GM18507 (cell line): ENCODE measurements at regions not wholly inside any gene's neighbourhood (a gene's known extent, or its start where the extent isn't known, plus 50 kb on each side); places are given as distances from the start of the nearest gene placed in this dataset.

Experiments
- DNase-seq: peaks from one replicate; pipeline ENCODE4 v3.0.0; 2011; ENCODE audit warnings: low read depth; ENCODE audit not compliant: insufficient read length; ENCODE audit errors: extremely low spot score
- FAIRE-seq: peaks from 2 replicates; lab custom pipeline; 2011; peaks lifted over from hg19 to GRCh38; lab: Jason Lieb, UNC

DNA sequence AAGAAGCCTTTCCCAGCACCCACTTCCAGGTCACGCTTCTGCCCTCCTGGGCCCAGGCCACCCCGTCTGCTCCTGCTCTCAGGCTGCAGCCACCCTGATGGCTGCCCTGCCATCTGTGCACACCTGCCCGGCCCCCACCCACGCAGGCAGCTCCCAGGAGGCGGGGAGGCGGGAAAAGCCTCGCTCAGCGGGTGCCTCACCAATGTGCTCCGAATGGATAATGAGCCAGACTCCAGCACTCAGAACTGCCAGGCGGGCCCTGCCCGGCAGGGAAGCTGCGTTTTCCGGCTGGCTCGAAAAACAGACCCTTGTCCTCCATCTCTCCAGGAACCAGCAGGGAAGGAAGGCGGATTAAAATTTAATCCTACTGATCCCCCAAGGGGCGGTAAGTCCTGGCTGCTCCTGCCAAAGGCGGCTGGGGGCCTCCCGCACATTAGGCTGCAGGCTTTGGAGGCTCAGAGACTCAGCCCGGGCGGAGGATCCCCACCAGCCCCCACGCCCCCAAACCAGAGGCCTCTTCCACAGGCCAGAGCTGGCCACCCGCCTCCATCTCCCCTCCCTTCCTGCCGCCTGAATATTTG lies 104.0 kb downstream of the NCOR2 start:
- DNase-seq (no peak), FAIRE-seq (no peak)

DNA sequence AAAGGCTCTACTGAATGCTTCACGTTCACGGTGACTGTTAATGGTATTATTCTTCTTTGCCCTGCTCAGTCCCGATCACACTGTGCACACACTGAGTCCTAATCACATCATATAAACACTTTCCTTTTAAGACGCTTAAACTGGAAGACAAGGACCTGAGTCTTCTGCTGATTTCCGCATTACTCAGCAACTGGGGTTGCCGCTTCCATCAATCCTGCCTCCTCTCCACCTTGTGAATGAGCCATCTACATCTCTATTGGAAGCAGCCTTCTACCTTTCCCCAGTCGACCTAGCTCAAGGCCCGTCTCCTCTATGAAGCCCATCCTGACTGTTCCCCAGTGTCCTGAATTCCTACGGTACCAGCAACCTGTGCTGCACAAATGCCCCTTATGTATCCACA lies 104.7 kb downstream of the NCOR2 start:
- DNase-seq (no peak), FAIRE-seq (no peak)

DNA sequence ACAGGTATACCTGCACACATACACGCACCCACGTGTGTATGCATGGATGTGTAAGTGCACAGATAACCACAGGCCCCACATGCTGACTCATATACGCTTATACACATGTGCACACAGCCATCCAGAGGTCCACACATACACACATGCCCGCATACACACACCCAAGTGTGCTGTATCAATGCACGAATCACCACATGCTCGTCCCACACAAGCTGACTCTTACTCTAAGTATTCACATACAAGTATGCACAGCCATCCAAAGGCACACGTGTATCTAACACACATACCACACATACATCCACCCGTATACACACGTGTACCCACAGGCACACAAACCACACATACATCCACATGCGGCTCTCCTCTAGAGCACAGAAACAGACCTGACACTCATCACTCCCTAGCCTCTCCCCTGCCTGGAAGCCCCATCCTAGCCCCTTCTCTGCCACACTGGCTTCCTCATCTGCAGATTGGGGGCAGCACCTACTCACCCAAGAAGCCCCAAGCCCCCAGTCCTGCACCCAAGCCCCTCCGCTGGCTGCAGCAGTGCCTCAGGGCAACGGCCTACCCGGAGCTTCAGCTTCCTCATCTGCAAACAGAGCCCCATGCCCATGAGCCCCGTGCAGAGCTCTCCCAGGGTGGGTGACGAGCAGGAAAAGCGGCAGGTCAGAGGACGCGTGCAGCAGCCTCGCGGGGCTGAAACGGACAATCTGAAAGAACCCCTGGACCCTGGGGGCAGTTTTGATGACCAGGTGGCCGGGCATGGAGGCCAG lies 105.4 kb downstream of the NCOR2 start:
- DNase-seq (no peak), FAIRE-seq (no peak)

DNA sequence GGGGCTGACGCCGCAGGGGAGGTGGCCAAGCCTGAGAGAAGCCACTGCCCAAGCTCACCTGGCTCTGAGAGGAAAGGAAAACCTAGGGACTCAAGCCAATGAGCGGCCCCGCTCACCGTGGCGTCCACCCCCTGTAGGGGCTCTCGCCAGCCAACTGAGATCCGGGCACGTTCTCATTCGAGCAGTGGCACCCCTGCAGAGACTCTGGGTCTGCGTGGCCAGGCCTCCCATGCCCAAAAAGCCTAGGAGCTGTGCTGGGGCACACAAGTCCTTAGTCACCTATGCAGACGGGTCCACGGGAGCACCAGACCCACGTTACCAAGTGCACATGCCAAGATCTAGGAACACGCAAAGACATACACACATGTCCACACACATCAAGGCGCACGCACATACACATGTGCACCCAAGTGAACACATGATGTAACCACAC lies 106.2 kb downstream of the NCOR2 start:
- FAIRE-seq (no peak), DNase-seq (no peak)

DNA sequence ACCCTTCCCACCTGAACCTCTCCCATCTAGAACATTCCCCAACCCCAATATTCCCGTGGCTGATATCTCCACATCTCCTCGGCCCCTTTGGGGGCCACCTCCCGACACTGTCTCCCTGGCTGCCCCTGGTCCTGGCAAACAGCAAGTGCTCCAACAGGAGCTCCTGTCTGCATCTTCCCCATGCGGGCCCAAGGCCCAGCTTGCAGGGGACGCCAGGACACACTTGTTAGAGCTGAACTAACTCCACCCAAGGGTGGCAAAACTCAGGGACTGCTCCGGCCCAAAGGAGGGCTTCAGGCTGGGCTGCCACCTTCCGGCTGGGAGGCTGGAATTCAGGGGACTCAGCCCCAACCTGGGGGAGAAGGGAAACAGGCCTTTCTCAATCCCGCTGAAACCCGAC lies 106.6 kb downstream of the NCOR2 start:
- DNase-seq (no peak), FAIRE-seq (no peak)

DNA sequence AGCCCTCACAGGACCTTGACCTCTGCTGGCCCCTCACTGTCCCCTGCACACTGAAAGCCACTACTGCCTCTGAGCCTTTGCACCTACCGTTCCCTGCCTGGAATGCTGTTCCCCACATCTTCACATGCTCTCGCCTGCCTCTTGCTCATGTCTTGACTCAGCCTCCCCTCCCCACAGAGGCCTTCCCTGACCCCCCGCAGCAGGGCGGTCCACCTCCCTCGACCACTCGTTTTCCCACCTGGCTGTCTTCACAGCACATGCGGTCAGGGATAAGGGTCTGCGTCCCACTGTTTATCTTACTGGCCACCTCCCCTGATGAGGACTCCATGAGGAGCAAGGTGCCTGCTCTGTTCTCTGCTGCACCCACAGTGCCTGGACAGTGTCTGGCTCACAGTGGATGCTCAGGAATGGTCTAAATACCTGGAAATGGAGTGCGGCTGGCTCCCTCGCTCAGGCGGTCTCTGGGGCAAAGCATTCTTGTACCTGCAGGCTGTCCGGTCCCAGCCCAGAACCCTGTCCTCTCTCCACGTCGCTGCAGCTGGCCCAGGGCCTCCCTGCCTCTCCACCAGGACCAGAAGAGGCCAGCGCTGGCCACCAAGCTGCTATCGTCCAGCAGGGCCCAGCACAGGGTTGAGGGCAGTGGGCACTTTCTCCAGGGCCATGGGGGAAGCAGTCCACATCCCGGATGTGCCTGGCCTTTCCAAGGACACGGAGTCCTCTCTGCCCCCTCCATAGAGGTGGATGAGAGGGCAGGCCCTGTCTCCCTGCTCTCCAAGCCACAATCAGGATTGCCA lies 107.4 kb downstream of the NCOR2 start:
- FAIRE-seq, result no peak
- no peak for DNase-seq

DNA sequence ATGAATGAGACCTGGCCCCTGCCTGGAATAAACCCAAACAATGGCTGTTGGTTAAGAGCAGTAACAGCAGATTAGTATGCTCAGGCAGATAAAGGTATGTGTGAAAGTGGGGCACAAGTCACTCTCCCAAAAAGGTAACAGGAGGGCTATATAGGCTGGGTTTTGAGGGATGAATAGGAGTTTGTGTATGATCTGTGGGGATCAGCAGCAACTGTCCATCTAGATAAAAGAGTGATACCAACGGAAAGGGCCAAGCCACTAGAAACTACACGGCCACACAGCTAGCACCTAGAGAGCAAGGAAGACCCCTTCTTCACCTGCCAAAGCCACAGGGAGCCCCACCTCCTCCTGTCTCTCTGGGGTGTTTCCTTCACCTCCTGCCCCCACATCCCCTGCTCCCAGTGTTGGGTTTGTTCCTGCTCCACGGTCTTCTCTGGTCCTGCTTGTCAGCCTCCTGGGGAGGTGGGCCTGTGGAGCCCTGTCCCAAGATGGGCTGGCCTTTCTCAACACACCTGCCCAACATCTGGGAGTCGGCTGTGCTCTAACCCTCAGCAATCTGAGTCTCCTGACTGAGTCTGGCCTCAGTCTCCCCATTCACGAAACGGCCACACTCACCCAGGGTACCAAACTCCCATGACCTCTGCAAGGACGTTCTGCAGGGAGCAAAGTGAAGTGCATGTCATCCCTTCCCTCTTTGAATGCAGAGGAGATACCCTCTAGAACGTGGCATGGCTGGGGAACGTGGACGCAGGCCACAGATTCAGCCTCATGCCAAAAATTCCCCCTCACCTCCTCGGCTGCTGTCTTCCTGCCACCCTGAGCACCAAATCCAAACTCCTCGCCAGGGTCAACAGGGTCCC lies 108.2 kb downstream of the NCOR2 start:
- FAIRE-seq, result no peak

DNA sequence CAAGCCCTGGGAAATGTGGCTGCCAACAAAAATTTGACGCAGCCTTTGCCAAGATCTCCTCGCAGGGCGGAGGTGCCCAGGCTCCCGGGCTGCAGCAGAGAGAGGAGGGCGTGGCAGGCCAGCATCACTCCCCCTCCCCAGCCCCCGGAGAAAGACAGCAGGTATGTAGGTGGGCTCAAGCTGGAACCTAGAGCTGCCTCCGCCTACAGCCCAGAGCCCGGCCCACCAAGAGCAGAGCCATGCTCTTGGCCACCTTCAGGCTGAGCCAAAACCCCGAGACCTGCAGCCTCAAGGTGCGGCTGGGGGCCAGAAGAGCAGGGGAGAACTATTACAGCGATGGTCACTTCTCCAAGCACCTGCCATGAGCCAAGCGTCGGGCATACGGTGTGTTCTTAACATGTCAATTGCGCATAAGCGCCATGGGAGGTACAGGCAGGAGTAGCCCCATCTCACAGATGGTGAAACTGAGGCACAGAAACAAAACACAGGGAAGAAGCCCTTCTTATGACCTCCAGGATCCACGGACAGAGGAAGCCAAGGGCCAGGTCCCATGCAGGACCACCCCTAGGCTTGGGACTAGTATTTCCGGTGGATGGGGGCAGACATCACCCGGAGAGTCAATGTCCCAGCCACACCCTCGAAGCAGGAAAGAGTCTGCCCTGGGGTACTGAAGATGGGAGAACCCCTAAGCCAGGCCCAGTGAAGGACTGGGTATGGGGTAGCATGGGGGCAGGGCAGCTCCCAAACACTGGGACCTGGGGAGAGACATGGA lies 109.0 kb downstream of the NCOR2 start:
- no peak for FAIRE-seq
- no peak for DNase-seq

More for the DNA sequence above, 108.2 kb downstream of the NCOR2 start:
- no peak for DNase-seq

DNA sequence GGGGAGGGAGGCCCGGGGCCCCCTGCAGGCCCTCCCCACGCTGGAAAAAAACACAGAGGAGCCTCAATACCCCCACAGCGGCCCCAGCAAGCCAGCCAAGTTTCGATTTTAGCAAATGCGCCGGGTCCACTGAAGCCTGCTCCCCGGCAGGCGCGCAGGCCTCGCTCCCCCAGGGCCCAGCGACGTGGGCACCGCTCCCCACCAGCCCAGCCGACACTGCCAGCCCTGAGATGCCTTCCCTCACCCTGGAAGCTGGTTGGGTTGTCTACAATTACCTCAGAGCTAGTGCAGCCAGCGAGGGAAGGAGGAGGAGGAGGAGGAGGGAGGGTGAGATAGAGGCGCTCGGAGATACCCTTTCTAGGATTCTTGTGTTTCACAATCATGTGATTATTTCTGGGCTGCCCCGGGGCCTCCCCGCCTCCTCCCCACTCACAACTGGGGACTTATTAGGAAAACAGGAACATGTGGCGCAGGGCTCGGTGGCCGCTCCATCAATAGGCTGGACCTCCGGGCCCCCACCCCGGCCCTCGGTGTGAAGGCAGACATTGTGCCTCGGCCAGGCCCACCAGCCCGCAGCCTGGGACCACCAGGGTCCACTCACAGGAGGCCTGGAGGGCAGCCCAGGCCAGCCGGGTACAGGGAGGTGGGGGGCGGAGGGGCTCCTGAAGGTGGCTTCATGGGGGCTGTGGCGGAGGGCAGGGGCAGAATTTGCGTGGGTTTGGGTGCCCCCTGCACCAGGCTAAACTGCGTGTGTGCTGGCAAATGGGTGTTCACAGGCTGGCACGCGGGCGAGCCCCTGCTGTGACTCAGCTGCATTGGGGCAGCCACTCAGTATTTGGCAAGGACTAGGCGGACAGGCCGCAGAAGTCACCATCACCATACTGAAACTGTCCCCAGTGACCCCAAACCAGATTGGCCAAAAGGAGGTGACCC lies 109.9 kb downstream of the NCOR2 start:
- DNase-seq, result no peak
- peak; percentile 89 for FAIRE-seq

DNA sequence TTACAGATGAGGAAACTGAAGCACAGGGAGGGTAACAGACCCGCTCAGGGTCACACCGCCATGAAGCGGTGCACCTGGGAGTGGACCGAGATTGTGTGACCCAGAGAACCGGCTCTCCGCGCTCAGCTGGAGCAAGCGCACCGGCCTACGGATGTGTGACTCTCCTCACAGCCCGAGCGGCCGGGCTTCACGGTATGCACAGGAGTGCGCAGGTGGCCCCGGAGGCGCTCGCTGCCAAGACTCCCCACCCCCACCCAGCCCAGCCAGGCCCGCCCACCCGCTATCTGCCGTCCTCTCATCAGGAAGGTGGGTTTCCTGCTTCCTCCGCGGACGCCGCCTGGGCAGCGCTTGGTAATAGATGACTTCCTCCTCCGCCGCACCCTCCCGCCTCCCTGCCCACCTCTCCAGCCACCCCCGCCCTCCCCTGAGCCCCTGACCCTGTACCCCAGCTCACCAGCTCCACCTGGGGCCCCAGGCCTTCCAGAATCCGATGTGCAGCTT lies 110.7 kb downstream of the NCOR2 start:
- FAIRE-seq (no peak), DNase-seq (no peak)

DNA sequence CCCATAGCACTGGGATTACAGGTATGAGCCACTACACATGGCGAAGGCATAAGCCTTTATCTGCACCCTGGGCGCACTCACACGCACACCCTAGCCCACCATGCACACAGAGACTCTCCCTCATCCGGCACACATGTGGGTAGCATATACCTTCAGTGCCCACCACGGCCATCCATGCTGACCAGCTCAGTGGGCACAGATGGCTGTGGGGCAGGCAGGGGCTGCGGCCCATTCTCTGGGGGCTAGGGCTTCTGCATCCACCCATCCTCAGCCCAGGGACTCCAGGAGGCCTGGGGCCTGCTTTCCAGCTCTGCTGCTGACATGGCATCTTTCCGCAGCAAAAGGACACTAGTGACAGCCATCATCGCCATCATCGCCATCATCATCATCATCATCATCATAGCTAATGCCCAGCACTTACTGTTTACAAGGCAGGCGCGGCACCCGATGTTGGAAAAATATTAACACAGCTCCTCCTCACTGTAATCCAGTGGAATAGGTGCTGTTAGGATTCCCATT lies 111.2 kb downstream of the NCOR2 start:
- DNase-seq (no peak), FAIRE-seq (peak; percentile 35)

DNA sequence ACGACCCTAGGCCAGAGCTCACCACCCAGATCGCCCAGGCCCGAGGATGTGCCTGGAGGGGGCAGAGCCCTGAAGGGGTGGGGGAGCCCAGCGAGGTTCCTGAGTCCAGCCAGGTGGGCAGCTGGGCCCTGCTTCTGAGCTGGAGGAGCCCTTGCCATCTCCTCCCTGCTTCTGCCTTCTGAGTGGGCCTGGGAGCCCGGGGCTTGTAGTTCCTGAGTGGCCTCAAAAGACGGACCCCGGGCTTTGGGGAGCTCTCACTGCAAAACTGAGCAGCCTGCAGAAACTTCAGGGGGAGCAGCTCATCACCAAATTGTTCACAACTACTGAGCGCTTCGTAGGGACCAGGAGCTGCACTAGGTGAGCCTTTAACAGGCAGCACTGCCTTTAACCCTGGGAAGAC lies 112.1 kb downstream of the NCOR2 start:
- FAIRE-seq, result no peak
- no peak for DNase-seq

DNA sequence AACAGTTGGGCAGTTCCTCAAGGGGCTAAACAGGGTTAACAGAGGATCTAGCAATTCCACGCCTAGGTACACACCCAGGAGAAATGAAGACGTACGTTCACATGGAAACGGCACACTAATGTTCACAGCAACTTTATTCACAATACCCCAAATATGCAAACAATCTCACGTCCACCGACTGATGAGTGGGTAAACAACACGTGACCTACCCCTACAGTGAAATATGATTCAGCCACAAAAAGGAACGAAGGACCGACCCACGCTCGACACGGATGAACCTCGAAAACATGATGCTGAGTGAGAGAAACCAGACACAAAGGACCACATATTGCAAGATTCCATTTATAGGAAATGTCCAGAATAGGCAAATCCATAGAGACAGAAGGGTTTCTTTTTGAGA lies 112.7 kb downstream of the NCOR2 start:
- no peak for DNase-seq
- FAIRE-seq, result peak; percentile 72

DNA sequence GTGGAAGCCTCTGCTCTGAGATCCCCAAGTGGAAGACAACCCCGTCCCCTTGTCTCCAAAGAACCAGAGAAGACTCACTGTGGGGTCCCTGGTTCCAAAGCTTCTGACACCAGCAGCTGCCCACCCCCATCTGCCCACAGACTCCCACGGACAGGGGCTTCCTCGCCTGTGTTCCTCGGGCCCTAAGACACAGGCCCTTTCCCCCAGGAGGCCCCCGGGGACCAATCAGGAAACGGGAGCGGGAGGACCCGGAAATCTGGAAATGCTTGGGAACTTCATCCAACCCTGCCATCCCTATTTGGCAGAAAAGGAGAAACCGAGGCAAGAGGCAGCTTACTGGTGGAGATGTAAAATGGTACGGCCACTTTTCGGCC lies 113.1 kb downstream of the NCOR2 start:
- DNase-seq (no peak), FAIRE-seq (peak; percentile 41)

DNA sequence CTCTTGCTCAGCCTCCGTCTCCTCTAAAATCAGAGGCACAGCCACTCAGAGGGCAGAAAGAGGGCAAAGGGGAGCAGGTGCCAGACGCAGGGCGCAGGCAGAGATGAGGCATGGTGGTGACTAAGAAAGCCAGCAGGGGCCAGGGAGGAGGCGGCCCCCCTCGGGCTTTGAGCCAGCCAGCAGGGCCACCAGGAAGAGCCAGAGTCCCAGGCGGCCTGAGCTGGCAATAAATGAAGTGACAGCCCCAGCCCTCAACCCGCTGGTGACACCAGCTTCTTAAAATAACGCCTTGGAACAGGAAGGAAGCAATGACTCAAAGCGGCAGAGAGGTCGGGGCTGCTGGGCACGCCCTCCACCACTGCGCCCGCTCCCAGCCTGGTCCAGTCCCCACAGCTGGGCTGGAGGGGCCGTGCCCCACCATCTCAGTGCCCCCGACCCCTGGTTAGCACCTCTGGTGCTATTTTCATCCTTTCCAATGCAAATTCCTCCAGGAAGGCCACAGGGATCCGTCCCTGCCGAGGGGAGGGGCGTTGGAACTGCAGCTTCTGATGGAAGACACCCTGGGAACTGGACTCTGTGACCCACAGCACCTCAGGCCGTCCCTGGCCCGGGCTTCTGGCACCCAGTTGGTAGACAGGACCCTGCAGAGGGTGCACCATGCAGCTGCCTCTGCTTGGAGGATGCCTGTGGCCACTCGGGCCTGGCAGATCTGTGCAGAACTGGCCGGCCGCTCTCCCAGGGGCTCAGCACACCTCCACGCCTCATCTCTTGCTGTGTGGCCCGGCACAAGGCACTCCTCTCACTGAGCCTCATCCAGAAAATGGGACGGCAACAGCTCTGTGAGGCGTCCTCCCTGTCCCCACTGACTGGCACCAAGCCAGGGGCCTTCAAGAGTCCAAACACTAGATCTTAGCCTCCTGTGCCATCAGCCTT lies 113.7 kb downstream of the NCOR2 start:
- peak; percentile 82 for DNase-seq

DNA sequence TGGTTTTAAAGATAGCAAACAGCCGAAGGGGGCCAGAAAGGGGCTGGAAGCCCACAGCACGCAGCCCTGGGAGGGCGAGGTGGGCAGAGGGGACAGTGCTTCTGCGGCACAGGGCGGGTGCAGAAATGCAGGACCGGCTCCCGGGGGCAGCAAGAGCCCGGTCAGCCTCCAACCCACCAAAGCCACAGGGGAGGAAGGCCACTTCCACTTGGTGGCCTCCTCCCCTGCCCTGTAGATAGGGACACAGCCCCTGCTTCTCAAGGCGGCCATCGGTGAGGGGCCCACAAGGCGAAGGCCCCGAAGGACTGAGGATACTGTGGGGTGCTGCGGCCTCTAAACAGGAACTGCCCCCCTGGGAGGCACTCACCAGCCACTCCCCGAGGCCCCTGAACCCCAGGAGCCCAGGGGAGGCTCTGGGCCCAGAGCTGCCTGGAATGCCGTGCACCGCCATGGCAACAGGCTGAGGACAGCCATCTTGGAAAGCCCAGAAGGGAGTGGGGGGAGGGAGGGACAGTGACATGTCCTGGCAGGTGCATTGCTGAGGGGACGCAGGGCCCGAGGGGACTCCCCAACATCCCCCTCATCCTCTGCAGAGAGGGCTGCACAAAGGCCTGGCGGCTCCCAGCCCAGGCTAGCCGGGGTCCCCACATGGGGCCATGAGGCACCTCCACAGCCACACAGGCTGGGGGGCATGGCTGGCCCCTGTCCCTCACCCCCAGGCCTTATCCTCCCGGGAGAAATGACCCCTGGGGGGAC lies 114.7 kb downstream of the NCOR2 start:
- FAIRE-seq (no peak), DNase-seq (no peak)

More for the DNA sequence above, 113.7 kb downstream of the NCOR2 start:
- peak; percentile 99 for FAIRE-seq
